ENCODE measurements at regions not wholly inside any gene's neighbourhood (a gene's known extent, or its start where the extent isn't known, plus 50 kb on each side); places are given as distances from the start of the nearest gene placed in this dataset.
"Not testable (repeated sequence)": the region's sequence is repeated elsewhere in the genome, so short reads cannot be mapped to it uniquely, and the experiment has no call there.

GRCh38 chr4:128620279-128620965 lies 189.1 kb upstream of the JADE1 start:
- not testable (repeated sequence) for TF ChIP-seq EZH2 (IDR thresholded peaks at IDR 0.05; ENCODE audit: borderline replicate concordance); CTCF (IDR thresholded peaks at IDR 0.05; ENCODE audit: poor library complexity); EZH2phosphoT487 (IDR thresholded peaks at IDR 0.05; ENCODE audit: low read depth, severe bottlenecking, unreplicated experiment)

Measured in hepatocyte (in vitro differentiated cells).